Keratinocyte (primary cell): ENCODE measurements at regions not wholly inside any gene's neighbourhood (a gene's known extent, or its start where the extent isn't known, plus 50 kb on each side); places are given as distances from the start of the nearest gene placed in this dataset.
A peak's percentile ranks its signal among the peaks of the same experiment; 100 is the strongest.

ENCODE experiments used
- DNase-seq: peaks from one replicate; pipeline ENCODE4 v3.0.0-alpha.2; 2011; ENCODE audit warnings: low read depth, missing footprints, low spot score
- FAIRE-seq: peaks from 2 replicates; lab custom pipeline; 2011; peaks lifted over from hg19 to GRCh38; lab: Jason Lieb, UNC
- H2AFZ ChIP-seq: 2 replicates; pipeline ENCODE4 v1.6.0; 2012; ENCODE audit warnings: low read length, control low read depth, inconsistent platforms; ENCODE audit not compliant: control insufficient read depth
- H3K27ac ChIP-seq: 2 replicates; pipeline ENCODE4 v1.5.1; 2011; ENCODE audit warnings: low read length; ENCODE audit not compliant: control insufficient read depth, insufficient read depth
- H3K27me3 ChIP-seq: 3 replicates; pipeline ENCODE4 v1.6.0; 2011; ENCODE audit warnings: low read length; ENCODE audit not compliant: control insufficient read depth, insufficient read depth; ENCODE audit errors: extremely low read depth
- H3K36me3 ChIP-seq, 2 experiments: 2 replicates in 1 of 2; 3 replicates in 1 of 2; pipeline ENCODE4 v1.5.1; 2011; ENCODE audit warnings: low read length in 2 of 2, mild to moderate bottlenecking in 1 of 2; ENCODE audit not compliant: control insufficient read depth in 2 of 2, insufficient read depth in 2 of 2; ENCODE audit errors: extremely low read depth in 1 of 2
- H3K4me1 ChIP-seq: 3 replicates; pipeline ENCODE4 v1.5.1; 2011; ENCODE audit warnings: low read length; ENCODE audit not compliant: control insufficient read depth, insufficient read depth; ENCODE audit errors: extremely low read depth
- H3K4me2 ChIP-seq: 3 replicates; pipeline ENCODE4 v1.6.0; 2011; ENCODE audit warnings: low read depth, low read length; ENCODE audit not compliant: control insufficient read depth, insufficient read depth; ENCODE audit errors: extremely low read depth
- H3K4me3 ChIP-seq, 3 experiments: fragments of 200-600 bp in 1 of 3; sonication (generic) in 1 of 3; 2 replicates in 2 of 3; 3 replicates in 1 of 3; pipeline ENCODE4 v1.5.1; 2011 to 2016; ENCODE audit warnings: low read length in 3 of 3, mild to moderate bottlenecking in 3 of 3, control low read depth in 2 of 3, inconsistent platforms in 1 of 3, low read depth in 1 of 3, mixed read lengths in 1 of 3, mixed run types in 1 of 3, moderate library complexity in 1 of 3; ENCODE audit not compliant: control insufficient read depth in 2 of 3, insufficient read depth in 2 of 3; ENCODE audit errors: extremely low read depth in 1 of 3
- H3K79me2 ChIP-seq: 2 replicates; pipeline ENCODE4 v1.6.0; 2012; ENCODE audit warnings: low read length; ENCODE audit not compliant: control insufficient read depth, insufficient read depth
- H3K9ac ChIP-seq: 3 replicates; pipeline ENCODE4 v1.6.0; 2011; ENCODE audit warnings: low read length; ENCODE audit not compliant: control insufficient read depth, insufficient read depth; ENCODE audit errors: extremely low read depth
- H3K9me1 ChIP-seq: 3 replicates; pipeline ENCODE4 v1.6.0; 2011; ENCODE audit warnings: low read length; ENCODE audit not compliant: control insufficient read depth, insufficient read depth; ENCODE audit errors: extremely low read depth
- H3K9me3 ChIP-seq: 2 replicates; pipeline ENCODE4 v1.5.1; 2012; ENCODE audit warnings: low read depth, low read length; ENCODE audit not compliant: control insufficient read depth
- H4K20me1 ChIP-seq: 3 replicates; pipeline ENCODE4 v1.6.0; 2011; ENCODE audit warnings: low read length; ENCODE audit not compliant: control insufficient read depth, insufficient read depth; ENCODE audit errors: extremely low read depth
- EZH2 ChIP-seq: IDR thresholded peaks from one replicate; pipeline ENCODE4 v1.6.1; 2012; ENCODE audit warnings: inconsistent platforms, mild to moderate bottlenecking, low read length, moderate library complexity
- dilution Hi-C: fragments of 300-500 bp; cut with MboI; formaldehyde crosslinking; loops from one replicate; pipeline ENCODE4 v1.7.0; 2020; ENCODE audit warnings: low sequenced_read_pairs; ENCODE audit not compliant: extremely low pct_ligation_motif_present
- TF ChIP-seq, protein P1 (sequence below), 3 experiments: IDR thresholded peaks in 1 of 3; conservative IDR thresholded peaks in 1 of 3; optimal IDR thresholded peaks in 1 of 3; 2 replicates in 2 of 3; 3 replicates in 1 of 3; pipeline versions ENCODE3 to v1.5.1; 2011; ENCODE audit warnings: low read length in 3 of 3, mild to moderate bottlenecking in 3 of 3, moderate library complexity in 2 of 3, control low read depth in 1 of 3, inconsistent platforms in 1 of 3; ENCODE audit not compliant: insufficient read depth in 2 of 3; ENCODE audit errors: extremely low read depth in 1 of 3

DNA sequence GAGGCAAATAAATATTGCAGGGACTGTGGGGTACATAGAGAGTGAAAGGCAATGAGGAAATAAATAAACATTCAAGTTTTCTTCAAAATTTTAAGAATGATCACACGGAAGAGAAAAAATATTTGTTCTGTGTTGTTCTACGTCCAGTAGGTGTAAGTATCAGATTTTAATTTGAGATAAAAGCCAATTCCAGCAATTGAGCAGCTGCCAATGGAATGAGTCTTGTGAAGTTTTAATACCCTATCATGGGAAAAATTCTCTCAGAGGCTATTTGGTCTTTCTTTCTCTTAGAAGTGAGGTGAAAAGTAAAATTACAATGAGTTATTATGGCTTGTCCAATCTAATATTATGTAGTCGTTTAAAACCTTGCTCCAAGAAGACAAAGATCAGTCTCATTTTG is 195.7 kb upstream of the CITED2 start:
- H2AFZ ChIP-seq: no peak overlapping the region
- dilution Hi-C loops: no loop called here
- H3K4me2 ChIP-seq: peak overlapping the region; percentile 62

GRCh38 chr6:139569566-139569965 is 195.1 kb upstream of the CITED2 start:
- Histone ChIP-seq H3K27me3 (no peaks in the 10 kb centered on the region), H2AFZ (peak overlapping the region; percentile 0), H3K4me2 (peak overlapping the region; percentile 62), H3K79me2 (no peaks in the 10 kb centered on the region), H3K4me1 (peaks cover 22% of the 10 kb centered on the region), H3K4me3 (no peak overlapping the region), H4K20me1 (no peaks in the 10 kb centered on the region), H3K9me3 (no peaks in the 10 kb centered on the region), H3K27ac (peak overlapping the region; percentile 89), H3K9me1 (no peaks in the 10 kb centered on the region), H3K36me3 (no peaks in the 10 kb centered on the region), H3K9ac (no peak overlapping the region)
- dilution Hi-C loops: no loop called here
- TF ChIP-seq, protein P1, sequence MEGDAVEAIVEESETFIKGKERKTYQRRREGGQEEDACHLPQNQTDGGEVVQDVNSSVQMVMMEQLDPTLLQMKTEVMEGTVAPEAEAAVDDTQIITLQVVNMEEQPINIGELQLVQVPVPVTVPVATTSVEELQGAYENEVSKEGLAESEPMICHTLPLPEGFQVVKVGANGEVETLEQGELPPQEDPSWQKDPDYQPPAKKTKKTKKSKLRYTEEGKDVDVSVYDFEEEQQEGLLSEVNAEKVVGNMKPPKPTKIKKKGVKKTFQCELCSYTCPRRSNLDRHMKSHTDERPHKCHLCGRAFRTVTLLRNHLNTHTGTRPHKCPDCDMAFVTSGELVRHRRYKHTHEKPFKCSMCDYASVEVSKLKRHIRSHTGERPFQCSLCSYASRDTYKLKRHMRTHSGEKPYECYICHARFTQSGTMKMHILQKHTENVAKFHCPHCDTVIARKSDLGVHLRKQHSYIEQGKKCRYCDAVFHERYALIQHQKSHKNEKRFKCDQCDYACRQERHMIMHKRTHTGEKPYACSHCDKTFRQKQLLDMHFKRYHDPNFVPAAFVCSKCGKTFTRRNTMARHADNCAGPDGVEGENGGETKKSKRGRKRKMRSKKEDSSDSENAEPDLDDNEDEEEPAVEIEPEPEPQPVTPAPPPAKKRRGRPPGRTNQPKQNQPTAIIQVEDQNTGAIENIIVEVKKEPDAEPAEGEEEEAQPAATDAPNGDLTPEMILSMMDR (optimal IDR thresholded peaks at IDR 0.05 in 1 of 3, IDR thresholded peaks at IDR 0.05 in 1 of 3, conservative IDR thresholded peaks at IDR 0.05 in 1 of 3; ENCODE audit: extremely low read depth in 1 of 3, insufficient read depth in 2 of 3, low read length in 3 of 3): no peak
- TF ChIP-seq EZH2: no peak
- DNase-seq (no peak), FAIRE-seq (no peak)

More for the DNA sequence above, 195.7 kb upstream of the CITED2 start:
- H4K20me1 ChIP-seq: no peaks in the 10 kb centered on the region
- TF ChIP-seq, protein P1 (optimal IDR thresholded peaks at IDR 0.05 in 1 of 3, IDR thresholded peaks at IDR 0.05 in 1 of 3, conservative IDR thresholded peaks at IDR 0.05 in 1 of 3; ENCODE audit: extremely low read depth in 1 of 3, insufficient read depth in 2 of 3, low read length in 3 of 3): no peak
- TF ChIP-seq EZH2: no peak
- H3K9me3 ChIP-seq: no peaks in the 10 kb centered on the region
- H3K9ac ChIP-seq: no peak overlapping the region
- no peak overlapping the region for H3K4me3 ChIP-seq
- DNase-seq (no peak), FAIRE-seq (no peak)
- H3K4me1 ChIP-seq: peaks cover 22% of the 10 kb centered on the region
- H3K36me3 ChIP-seq: no peaks in the 10 kb centered on the region
- no peaks in the 10 kb centered on the region for H3K27me3 ChIP-seq
- peak overlapping the region; percentile 89 for H3K27ac ChIP-seq
- no peaks in the 10 kb centered on the region for H3K79me2 ChIP-seq
- no peaks in the 10 kb centered on the region for H3K9me1 ChIP-seq
